Ishikawa (cell line): ENCODE measurements at regions not wholly inside any gene's neighbourhood (a gene's known extent, or its start where the extent isn't known, plus 50 kb on each side); places are given as distances from the start of the nearest gene placed in this dataset.

Source experiments
- CEBPB ChIP-seq: IDR thresholded peaks from 2 replicates; pipeline ENCODE4 v1.6.1; 2012
- EGR1 ChIP-seq: IDR thresholded peaks from 2 replicates; pipeline ENCODE4 v1.6.1; 2012
- EP300 ChIP-seq: IDR thresholded peaks from 2 replicates; pipeline ENCODE4 v1.6.1; 2012; ENCODE audit warnings: borderline replicate concordance
- RAD21 ChIP-seq: IDR thresholded peaks from 2 replicates; pipeline ENCODE4 v1.6.1; 2012; ENCODE audit warnings: low read depth
- TAF1 ChIP-seq: IDR thresholded peaks from 2 replicates; pipeline ENCODE4 v1.6.1; 2012; ENCODE audit warnings: low read depth, mild to moderate bottlenecking
- TEAD4 ChIP-seq: IDR thresholded peaks from 2 replicates; pipeline ENCODE4 v1.6.1; 2012
- YY1 ChIP-seq: IDR thresholded peaks from 2 replicates; pipeline ENCODE4 v1.6.1; 2012; ENCODE audit warnings: low read depth

DNA sequence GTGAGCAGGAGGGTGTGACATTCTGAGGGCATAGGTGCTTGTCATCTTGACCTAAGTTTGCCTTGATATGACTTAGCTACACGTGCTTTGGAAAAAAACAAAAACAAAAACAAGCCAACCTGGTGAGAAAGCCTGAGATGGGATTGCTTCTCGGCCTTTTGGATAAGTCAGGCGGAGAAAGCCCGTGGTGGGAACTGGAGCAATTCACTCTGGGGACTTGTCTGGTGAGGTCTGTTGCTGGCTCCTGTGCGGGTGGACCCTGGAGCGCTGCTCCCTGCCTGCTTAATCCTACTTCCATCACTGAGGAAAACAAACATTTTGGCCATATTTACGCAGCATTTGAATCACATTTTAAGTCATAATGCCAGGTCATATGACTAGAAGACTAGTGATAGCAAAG lies 100.3 kb downstream of the SNX19 start:
- no peak for TF ChIP-seq EP300
- TF ChIP-seq TAF1 = no peak
- no peak for TF ChIP-seq RAD21
- no peak for TF ChIP-seq YY1
- TF ChIP-seq EGR1 = no peak
- no peak for TF ChIP-seq CEBPB
- TF ChIP-seq TEAD4 = no peak
